Liver (tissue), 3 donors: ENCODE measurements at regions not wholly inside any gene's neighbourhood (a gene's known extent, or its start where the extent isn't known, plus 50 kb on each side); places are given as distances from the start of the nearest gene placed in this dataset.

Source experiments
- ATF3 ChIP-seq: IDR thresholded peaks from 2 replicates; pipeline ENCODE4 v1.6.1; 2016; ENCODE audit warnings: antibody characterized with exemption
- CTCF ChIP-seq: fragments of 150-350 bp; IDR thresholded peaks from 2 replicates; pipeline ENCODE4 v1.5.1; 2017; ENCODE audit warnings: improper control_type of control experiment, low read depth, low read length; ENCODE audit not compliant: missing input control
- EGR1 ChIP-seq, 2 donors: IDR thresholded peaks; 2 replicates each; pipeline ENCODE4 v1.6.1; 2016 to 2018; ENCODE audit warnings: antibody characterized with exemption in 2 of 2, low read depth in 2 of 2
- GABPA ChIP-seq, 2 donors: IDR thresholded peaks in 1 of 2; conservative IDR thresholded peaks in 1 of 2; 2 replicates each; pipeline ENCODE4 v1.6.1; 2016; ENCODE audit warnings: antibody characterized with exemption in 2 of 2, mild to moderate bottlenecking in 1 of 2, moderate library complexity in 1 of 2
- HNF4G ChIP-seq: IDR thresholded peaks from 2 replicates; pipeline ENCODE4 v1.6.1; 2016; ENCODE audit warnings: antibody characterized with exemption
- MAX ChIP-seq: IDR thresholded peaks from 2 replicates; pipeline ENCODE4 v1.6.1; 2016; ENCODE audit warnings: antibody characterized with exemption
- RAD21 ChIP-seq, 2 donors: IDR thresholded peaks; 2 replicates each; pipeline ENCODE4 v1.6.1; 2016; ENCODE audit warnings: antibody characterized with exemption in 2 of 2, mild to moderate bottlenecking in 2 of 2
- REST ChIP-seq: IDR thresholded peaks from 2 replicates; pipeline ENCODE4 v1.6.1; 2016; ENCODE audit warnings: antibody characterized with exemption, mild to moderate bottlenecking
- TAF1 ChIP-seq: conservative IDR thresholded peaks from 2 replicates; pipeline ENCODE4 v1.6.1; 2016; ENCODE audit warnings: antibody characterized with exemption, mild to moderate bottlenecking
- ZBTB33 ChIP-seq: IDR thresholded peaks from 2 replicates; pipeline ENCODE4 v1.6.1; 2016; ENCODE audit warnings: antibody characterized with exemption
- donor health status: healthy.
- donor health status: healthy.

GRCh38 chr3:117228466-117228865 is 518.9 kb downstream of the TUSC7 start:
- TF ChIP-seq MAX (no peak), ZBTB33 (no peak), CTCF (no peak), GABPA (IDR thresholded peaks at IDR 0.05 in 1 of 2, conservative IDR thresholded peaks at IDR 0.05 in 1 of 2) (no peak), RAD21 (IDR thresholded peaks at IDR 0.05) (no peak), TAF1 (no peak), ATF3 (no peak), REST (no peak), EGR1 (IDR thresholded peaks at IDR 0.05; ENCODE audit: low read depth in 2 of 2) (no peak), HNF4G (no peak)
